Testis (tissue), 2 donors: ENCODE measurements at regions not wholly inside any gene's neighbourhood (a gene's known extent, or its start where the extent isn't known, plus 50 kb on each side); places are given as distances from the start of the nearest gene placed in this dataset.

Experiments
- POLR2A ChIP-seq: fragments of 450-650 bp; IDR thresholded peaks from one replicate; pipeline ENCODE4 v1.6.1; 2017; ENCODE audit warnings: antibody characterized with exemption, mild to moderate bottlenecking, moderate library complexity
- TF ChIP-seq, protein P1 (sequence below), 3 experiments: fragments of 450-650 bp in 2 of 3; fragments of 200-600 bp in 1 of 3; sonication (generic) in 1 of 3; IDR thresholded peaks; one replicate each; pipeline ENCODE4 v1.5.1; 2016 to 2019; ENCODE audit warnings: antibody characterized with exemption in 3 of 3, mild to moderate bottlenecking in 2 of 3, moderate library complexity in 1 of 3

DNA sequence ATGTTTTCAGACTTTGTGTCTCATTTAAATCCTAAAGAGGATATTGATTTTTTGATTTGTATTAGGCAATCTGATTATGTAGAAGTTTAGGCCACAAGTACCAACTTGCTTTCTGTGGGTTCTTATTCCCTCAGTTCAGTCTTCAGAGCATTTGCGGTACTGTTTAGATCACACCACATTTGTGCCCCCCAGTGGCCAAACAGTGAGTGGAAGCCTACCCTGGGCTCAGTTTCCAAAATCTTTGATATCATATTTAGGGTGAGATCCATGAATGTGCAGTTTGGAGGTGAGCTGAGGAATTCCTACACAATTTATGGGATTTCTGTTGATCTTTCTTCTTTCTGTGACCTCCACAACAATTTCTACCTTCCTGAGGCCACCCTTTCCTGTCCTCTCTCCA lies 92.3 kb upstream of the FUT9 start:
- TF ChIP-seq, protein P1, sequence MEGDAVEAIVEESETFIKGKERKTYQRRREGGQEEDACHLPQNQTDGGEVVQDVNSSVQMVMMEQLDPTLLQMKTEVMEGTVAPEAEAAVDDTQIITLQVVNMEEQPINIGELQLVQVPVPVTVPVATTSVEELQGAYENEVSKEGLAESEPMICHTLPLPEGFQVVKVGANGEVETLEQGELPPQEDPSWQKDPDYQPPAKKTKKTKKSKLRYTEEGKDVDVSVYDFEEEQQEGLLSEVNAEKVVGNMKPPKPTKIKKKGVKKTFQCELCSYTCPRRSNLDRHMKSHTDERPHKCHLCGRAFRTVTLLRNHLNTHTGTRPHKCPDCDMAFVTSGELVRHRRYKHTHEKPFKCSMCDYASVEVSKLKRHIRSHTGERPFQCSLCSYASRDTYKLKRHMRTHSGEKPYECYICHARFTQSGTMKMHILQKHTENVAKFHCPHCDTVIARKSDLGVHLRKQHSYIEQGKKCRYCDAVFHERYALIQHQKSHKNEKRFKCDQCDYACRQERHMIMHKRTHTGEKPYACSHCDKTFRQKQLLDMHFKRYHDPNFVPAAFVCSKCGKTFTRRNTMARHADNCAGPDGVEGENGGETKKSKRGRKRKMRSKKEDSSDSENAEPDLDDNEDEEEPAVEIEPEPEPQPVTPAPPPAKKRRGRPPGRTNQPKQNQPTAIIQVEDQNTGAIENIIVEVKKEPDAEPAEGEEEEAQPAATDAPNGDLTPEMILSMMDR (IDR thresholded peaks at IDR 0.05) = peak in 2 of 3 experiments; percentile 9 to 35
- TF ChIP-seq POLR2A = no peak
